Thyroid gland (tissue), 4 donors: ENCODE measurements at regions not wholly inside any gene's neighbourhood (a gene's known extent, or its start where the extent isn't known, plus 50 kb on each side); places are given as distances from the start of the nearest gene placed in this dataset.

Experiments
- CTCF ChIP-seq, 6 experiments: fragments of 200-600 bp in 3 of 6; fragments of 450-650 bp in 3 of 6; sonication (generic) in 3 of 6; IDR thresholded peaks; one replicate each; pipeline ENCODE4 v1.5.1; 2016 to 2019; ENCODE audit warnings: antibody characterized with exemption in 6 of 6, mild to moderate bottlenecking in 2 of 6, inconsistent platforms in 1 of 6, moderate library complexity in 1 of 6
- POLR2A ChIP-seq, 2 donors: fragments of 450-650 bp; IDR thresholded peaks; one replicate each; pipeline ENCODE4 v1.6.1; 2017; ENCODE audit warnings: antibody characterized with exemption in 2 of 2, mild to moderate bottlenecking in 2 of 2, moderate library complexity in 1 of 2

DNA sequence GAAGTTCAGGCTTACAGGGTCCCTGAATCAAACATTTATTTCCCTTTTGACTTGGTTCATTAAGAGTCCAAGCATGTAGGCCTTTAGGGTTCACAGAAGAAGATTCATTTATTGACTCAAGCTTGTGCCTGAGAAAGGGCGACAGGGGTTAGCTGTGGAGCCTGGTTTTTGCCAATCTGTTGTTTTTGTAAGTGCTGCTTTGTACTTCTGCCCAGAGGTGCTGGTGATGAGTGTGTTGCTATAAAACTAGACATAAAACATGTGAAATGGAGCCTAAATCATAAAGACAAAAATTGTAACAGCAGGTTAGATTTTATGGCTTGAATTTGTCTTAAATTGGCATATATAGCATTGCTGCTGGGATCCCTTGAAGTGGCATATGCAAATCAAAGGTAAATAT, 308.3 kb upstream of the UBE2E2 start:
- TF ChIP-seq CTCF (IDR thresholded peaks at IDR 0.05) (no peak), POLR2A (IDR thresholded peaks at IDR 0.05) (no peak)
